Lung (tissue), 11 donors: ENCODE measurements at regions not wholly inside any gene's neighbourhood (a gene's known extent, or its start where the extent isn't known, plus 50 kb on each side); places are given as distances from the start of the nearest gene placed in this dataset.

Source experiments
- ATAC-seq: fragments of 200-7000 bp; cut with Tn5 transposase; one replicate; pipeline ENCODE4 v1.9.1; 2020; ENCODE audit warnings: moderate number of reproducible peaks; ENCODE audit not compliant: insufficient read depth, low FRiP score
- DNase-seq, 3 donors: peaks; one replicate each; pipeline ENCODE4 v3.0.0-alpha.2; 2013 to 2017
- H3K27ac ChIP-seq, 2 donors: one replicate each; pipeline ENCODE4 v1.5.1; 2013; ENCODE audit warnings: mild to moderate bottlenecking in 2 of 2, moderate library complexity in 2 of 2, control low read depth in 1 of 2, inconsistent platforms in 1 of 2, low read depth in 1 of 2, low read length in 1 of 2
- H3K27me3 ChIP-seq, 3 donors: one replicate each; pipeline ENCODE4 v1.5.1; 2013; ENCODE audit warnings: low read length in 2 of 3; ENCODE audit not compliant: control insufficient read depth in 3 of 3, insufficient read depth in 3 of 3
- H3K36me3 ChIP-seq, 4 donors: one replicate each; pipeline ENCODE4 v1.5.1; 2013; ENCODE audit warnings: low read length in 4 of 4, mild to moderate bottlenecking in 1 of 4, moderate library complexity in 1 of 4; ENCODE audit not compliant: control insufficient read depth in 4 of 4, insufficient read depth in 4 of 4
- H3K4me1 ChIP-seq, 5 donors: one replicate each; pipeline ENCODE4 v1.5.1; 2013; ENCODE audit warnings: low read length in 5 of 5, mild to moderate bottlenecking in 2 of 5, moderate library complexity in 1 of 5; ENCODE audit not compliant: control insufficient read depth in 5 of 5, insufficient read depth in 5 of 5
- H3K4me3 ChIP-seq: one replicate; pipeline ENCODE4 v1.5.1; 2013; ENCODE audit warnings: mild to moderate bottlenecking, control low read depth, moderate library complexity
- H3K9ac ChIP-seq, 2 donors: one replicate each; pipeline ENCODE4 v1.5.1; 2013; ENCODE audit warnings: low read length in 2 of 2, control low read depth in 1 of 2; ENCODE audit not compliant: insufficient read depth in 1 of 2
- H3K9me3 ChIP-seq, 4 donors: one replicate each; pipeline ENCODE4 v1.5.1; 2013; ENCODE audit warnings: low read length in 3 of 4, mild to moderate bottlenecking in 1 of 4, moderate library complexity in 1 of 4; ENCODE audit not compliant: control insufficient read depth in 4 of 4, insufficient read depth in 3 of 4
- WGBS, 2 donors: extraction: QIAGEN DNeasy Blood & Tissue Kit; methylation state at CpG; one replicate each; pipeline ENCODE4 v1.1.7; 2013; 5-methylcytosine and 5-hydroxymethylcytosine counted together
- TF ChIP-seq, protein P1 (sequence below): IDR thresholded peaks from 2 replicates; pipeline ENCODE4 v1.5.1; 2012; ENCODE audit warnings: mild to moderate bottlenecking; ENCODE audit errors: control extremely low read depth, extremely low read depth
- donor health status: control.
- donor health status: control.
- donor health status: Bipolar disorder and iron deficiency.
- donor health status: healthy.
- donor health status: DM: yes; HTN: yes; CAD: no.

- Histone ChIP-seq H3K4me1 (peaks cover 0 to 7% (median 0%) of the 10 kb centered on the region in 5 donors), H3K9ac (no peak overlapping the region), H3K27me3 (peaks cover 0 to 2% (median 0%) of the 10 kb centered on the region in 3 donors), H3K27ac (no peak overlapping the region), H3K36me3 (no peaks in the 10 kb centered on the region), H3K9me3 (peaks cover 0 to 9% (median 0%) of the 10 kb centered on the region in 4 donors), H3K4me3 (no peak overlapping the region)
- ATAC-seq (no peak), DNase-seq (peak in 1 of 3 donors; percentile 4)
- TF ChIP-seq, protein P1, sequence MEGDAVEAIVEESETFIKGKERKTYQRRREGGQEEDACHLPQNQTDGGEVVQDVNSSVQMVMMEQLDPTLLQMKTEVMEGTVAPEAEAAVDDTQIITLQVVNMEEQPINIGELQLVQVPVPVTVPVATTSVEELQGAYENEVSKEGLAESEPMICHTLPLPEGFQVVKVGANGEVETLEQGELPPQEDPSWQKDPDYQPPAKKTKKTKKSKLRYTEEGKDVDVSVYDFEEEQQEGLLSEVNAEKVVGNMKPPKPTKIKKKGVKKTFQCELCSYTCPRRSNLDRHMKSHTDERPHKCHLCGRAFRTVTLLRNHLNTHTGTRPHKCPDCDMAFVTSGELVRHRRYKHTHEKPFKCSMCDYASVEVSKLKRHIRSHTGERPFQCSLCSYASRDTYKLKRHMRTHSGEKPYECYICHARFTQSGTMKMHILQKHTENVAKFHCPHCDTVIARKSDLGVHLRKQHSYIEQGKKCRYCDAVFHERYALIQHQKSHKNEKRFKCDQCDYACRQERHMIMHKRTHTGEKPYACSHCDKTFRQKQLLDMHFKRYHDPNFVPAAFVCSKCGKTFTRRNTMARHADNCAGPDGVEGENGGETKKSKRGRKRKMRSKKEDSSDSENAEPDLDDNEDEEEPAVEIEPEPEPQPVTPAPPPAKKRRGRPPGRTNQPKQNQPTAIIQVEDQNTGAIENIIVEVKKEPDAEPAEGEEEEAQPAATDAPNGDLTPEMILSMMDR: no peak
- WGBS, 2 donors: 71 to 78% methylated on average over 4 of the region's 4 CpGs
Observed at GRCh38 chr20:59392736-59393135, 92.3 kb downstream of the EDN3 start.

DNA sequence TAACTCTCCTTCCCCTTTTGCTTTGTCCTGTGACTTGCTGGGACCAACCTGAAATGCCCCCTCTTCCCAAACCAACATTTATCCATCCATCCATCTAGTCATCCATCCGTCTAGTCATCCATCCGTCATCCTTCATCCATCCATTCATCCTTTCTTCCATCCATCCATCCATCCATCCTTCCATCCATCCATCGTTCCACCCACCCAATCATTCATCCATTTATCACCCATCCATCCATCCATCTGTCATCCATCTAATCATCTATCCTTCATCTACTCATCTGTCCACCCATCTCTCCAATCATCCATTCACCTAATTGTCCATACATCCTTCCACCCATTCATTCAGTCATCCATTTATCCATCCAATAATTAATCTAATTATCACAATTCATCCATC is 92.7 kb downstream of the EDN3 start:
- WGBS, 2 donors: 89 to 95% methylated on average over 3 of the region's 3 CpGs
- H3K36me3 ChIP-seq: no peaks in the 10 kb centered on the region

DNA sequence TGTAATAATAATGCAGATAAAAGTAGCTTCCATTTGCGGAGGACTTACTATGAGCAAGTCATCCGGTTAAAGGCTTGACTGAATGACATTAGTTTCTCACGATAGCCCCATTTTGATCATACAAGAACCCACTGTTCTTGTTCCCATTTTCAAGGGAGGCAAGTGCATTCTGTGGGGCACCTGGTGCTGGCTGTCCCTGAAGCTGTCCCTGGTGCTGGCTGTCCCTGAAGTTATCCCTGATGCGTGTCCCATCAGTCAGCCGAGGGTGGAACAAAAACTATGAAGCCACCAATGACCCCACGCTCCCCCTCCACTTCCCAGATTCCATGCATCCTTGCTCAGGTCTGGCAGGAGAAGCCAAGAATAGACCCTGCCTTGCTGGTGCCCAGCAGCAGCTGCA is 95.3 kb downstream of the EDN3 start:
- Histone ChIP-seq H3K4me3 (no peak overlapping the region), H3K36me3 (no peaks in the 10 kb centered on the region), H3K27me3 (peaks cover 0 to 28% (median 21%) of the 10 kb centered on the region in 3 donors), H3K9me3 (peaks cover 0 to 3% (median 0%) of the 10 kb centered on the region in 4 donors), H3K27ac (no peak overlapping the region), H3K4me1 (peaks cover 0 to 37% (median 4%) of the 10 kb centered on the region in 5 donors), H3K9ac (no peak overlapping the region)
- TF ChIP-seq, protein P1: no peak
- 87 to 93% methylated on average over 6 of the region's 6 CpGs for WGBS, 2 donors
- ATAC-seq (no peak), DNase-seq (no peak)

More for the DNA sequence above, 92.7 kb downstream of the EDN3 start:
- TF ChIP-seq, protein P1: no peak
- Histone ChIP-seq H3K27ac (no peak overlapping the region), H3K27me3 (peaks cover 0 to 5% (median 3%) of the 10 kb centered on the region in 3 donors), H3K9ac (no peak overlapping the region), H3K4me1 (peaks cover 0 to 11% (median 0%) of the 10 kb centered on the region in 5 donors), H3K4me3 (no peak overlapping the region), H3K9me3 (peaks cover 0 to 9% (median 0%) of the 10 kb centered on the region in 4 donors)
- no peak for DNase-seq
- ATAC-seq: no peak
